ENCODE measurements at regions not wholly inside any gene's neighbourhood (a gene's known extent, or its start where the extent isn't known, plus 50 kb on each side); places are given as distances from the start of the nearest gene placed in this dataset.

DNA sequence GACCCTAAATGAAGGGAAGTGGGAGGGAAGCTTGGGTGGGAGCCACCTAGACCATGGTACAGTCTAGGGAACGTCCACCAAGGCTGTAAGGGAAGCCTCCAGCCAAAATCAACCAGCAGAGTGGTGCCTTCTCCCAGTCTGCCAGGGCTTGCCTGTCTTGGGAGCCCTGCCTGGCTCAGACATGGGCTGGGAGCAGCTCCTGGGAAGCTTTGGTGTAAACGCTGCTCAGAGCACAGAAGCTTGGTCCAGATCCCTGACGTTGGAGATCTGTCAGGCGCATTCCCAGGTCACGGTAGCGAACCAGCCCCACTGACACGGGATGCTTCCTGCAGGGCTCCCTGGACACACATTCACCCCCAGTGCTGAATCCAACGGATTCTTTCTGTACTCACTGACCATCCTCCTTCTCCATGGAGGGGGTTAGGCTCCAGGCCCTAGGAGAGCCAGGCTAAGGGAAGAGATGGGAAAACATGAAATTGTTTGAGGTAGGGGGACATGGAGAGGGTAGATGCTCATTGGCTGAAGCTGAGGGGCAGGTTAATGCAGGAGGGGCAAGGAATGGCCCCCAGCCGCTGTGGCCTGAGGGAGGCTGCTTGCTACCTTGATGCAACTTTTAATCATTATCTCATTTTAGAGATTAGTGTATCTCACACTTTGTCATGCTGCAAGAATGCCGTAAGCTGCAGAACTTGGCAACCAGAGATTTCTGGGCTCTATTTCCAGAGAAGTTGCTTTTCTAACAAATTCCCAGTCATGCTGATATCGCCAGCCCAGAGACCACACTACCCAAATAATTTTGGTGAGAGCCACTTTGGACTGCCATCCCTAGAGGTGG is 195.8 kb downstream of the UQCRFS1 start:
- intact Hi-C loops (cut with DNase I) = no loop called here
- no peaks in the 10 kb centered on the region for H3K27me3 ChIP-seq

DNA sequence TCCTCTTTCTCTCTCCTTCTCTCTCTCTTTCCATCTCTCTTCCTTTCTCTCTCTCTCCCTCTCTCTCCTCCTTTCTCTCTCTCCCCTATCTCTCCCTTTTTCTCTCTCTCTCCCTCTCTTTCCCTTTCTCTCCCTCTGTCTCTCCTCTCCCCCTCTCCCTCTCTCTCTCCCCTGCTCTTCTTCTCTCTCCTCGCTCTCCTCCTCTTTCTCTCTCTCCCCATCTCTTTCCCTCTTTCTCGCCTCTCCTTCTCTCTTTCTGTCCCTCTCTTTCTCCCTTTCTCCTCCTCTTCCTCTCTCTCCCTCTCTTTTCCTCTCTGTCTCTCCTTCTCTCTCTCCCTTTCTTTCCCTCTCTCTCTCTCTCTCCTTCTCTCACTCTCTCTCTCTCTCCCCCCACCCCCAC is 196.6 kb downstream of the UQCRFS1 start:
- no peak overlapping the region for H3K27ac ChIP-seq
- intact Hi-C loops (cut with DNase I) = no loop called here
- H3K9me3 ChIP-seq = no peaks in the 10 kb centered on the region
- no peak overlapping the region for H3K9ac ChIP-seq (ENCODE audit: low read depth in 2 of 2, low read length in 2 of 2)
- no peak for DNase-seq
- TF ChIP-seq, protein P1, sequence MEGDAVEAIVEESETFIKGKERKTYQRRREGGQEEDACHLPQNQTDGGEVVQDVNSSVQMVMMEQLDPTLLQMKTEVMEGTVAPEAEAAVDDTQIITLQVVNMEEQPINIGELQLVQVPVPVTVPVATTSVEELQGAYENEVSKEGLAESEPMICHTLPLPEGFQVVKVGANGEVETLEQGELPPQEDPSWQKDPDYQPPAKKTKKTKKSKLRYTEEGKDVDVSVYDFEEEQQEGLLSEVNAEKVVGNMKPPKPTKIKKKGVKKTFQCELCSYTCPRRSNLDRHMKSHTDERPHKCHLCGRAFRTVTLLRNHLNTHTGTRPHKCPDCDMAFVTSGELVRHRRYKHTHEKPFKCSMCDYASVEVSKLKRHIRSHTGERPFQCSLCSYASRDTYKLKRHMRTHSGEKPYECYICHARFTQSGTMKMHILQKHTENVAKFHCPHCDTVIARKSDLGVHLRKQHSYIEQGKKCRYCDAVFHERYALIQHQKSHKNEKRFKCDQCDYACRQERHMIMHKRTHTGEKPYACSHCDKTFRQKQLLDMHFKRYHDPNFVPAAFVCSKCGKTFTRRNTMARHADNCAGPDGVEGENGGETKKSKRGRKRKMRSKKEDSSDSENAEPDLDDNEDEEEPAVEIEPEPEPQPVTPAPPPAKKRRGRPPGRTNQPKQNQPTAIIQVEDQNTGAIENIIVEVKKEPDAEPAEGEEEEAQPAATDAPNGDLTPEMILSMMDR (IDR thresholded peaks at IDR 0.05) = no peak
- H3K4me3 ChIP-seq = no peak overlapping the region
- no peaks in the 10 kb centered on the region for H3K36me3 ChIP-seq
- no peaks in the 10 kb centered on the region for H3K27me3 ChIP-seq
- no peaks in the 10 kb centered on the region for H3K4me1 ChIP-seq

More for the DNA sequence above, 195.8 kb downstream of the UQCRFS1 start:
- Histone ChIP-seq H3K27ac (no peak overlapping the region), H3K4me3 (no peak overlapping the region), H3K4me1 (no peaks in the 10 kb centered on the region), H3K9ac (ENCODE audit: low read depth in 2 of 2, low read length in 2 of 2) (no peak overlapping the region), H3K9me3 (no peaks in the 10 kb centered on the region), H3K36me3 (no peaks in the 10 kb centered on the region)
- TF ChIP-seq, protein P1 (IDR thresholded peaks at IDR 0.05) = no peak
- no peak for DNase-seq

DNA sequence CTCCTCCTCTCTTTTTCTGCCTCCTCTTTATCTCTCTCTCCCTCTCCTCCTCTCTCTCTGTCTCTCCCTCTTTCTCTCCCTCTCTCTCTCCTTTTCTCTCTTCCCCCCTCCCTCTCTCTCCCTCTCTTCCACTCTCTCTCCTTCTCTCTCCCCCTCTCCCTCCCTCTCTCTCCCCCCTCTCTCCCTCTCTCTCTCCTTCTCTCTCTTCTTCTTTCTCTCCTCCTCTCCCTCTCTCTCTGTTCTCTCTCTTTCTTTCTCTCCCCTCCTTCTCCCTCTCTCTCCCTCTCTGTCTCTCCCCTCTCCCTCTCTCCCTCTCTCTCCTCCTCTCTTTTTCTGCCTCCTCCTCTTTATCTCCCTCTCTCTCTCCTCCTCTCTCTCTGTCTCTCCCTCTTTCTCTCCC is 197.4 kb downstream of the UQCRFS1 start:
- no peaks in the 10 kb centered on the region for H3K9me3 ChIP-seq
- TF ChIP-seq, protein P1 (IDR thresholded peaks at IDR 0.05) = no peak
- H3K36me3 ChIP-seq = no peaks in the 10 kb centered on the region
- DNase-seq = no peak
- H3K4me1 ChIP-seq = no peaks in the 10 kb centered on the region
- H3K9ac ChIP-seq (ENCODE audit: low read depth in 2 of 2, low read length in 2 of 2) = no peak overlapping the region
- intact Hi-C loops (cut with DNase I) = no loop called here
- H3K4me3 ChIP-seq = no peak overlapping the region
- no peak overlapping the region for H3K27ac ChIP-seq
- no peaks in the 10 kb centered on the region for H3K27me3 ChIP-seq

DNA sequence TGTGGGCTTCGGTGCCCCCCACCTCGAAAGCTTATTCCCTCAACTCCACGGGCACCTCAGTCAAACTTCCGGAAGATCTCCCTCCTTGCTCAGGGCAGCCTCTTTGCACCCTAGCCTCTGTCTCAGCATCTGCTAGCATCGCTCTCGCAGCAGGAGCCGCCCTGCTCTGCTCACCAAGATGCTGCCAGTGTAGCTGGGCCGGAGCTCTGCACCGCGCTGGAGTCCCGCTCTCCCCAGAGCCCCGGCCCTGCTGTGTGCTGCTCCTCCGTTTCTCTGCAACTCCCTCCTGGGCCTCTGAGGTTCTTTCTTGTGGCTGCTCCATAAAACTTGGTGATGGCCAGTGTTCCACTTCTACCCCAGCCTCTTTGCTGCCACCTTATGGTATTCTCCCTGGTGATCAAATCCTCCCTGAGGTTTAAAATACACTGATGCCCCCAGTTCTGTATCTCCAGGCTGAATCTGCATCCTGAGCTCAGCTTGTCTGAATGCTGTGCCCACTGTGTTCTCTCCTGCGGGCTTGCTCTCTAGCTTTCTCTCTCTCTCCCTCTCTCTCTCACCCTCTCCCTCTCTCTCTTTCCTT is 198.0 kb downstream of the UQCRFS1 start:
- DNase-seq = no peak
- no peaks in the 10 kb centered on the region for H3K4me1 ChIP-seq
- no peak overlapping the region for H3K4me3 ChIP-seq
- no peaks in the 10 kb centered on the region for H3K27me3 ChIP-seq
- H3K27ac ChIP-seq = no peak overlapping the region
- TF ChIP-seq, protein P1 (IDR thresholded peaks at IDR 0.05) = no peak
- intact Hi-C loops (cut with DNase I) = no loop called here
- no peaks in the 10 kb centered on the region for H3K36me3 ChIP-seq
- no peak overlapping the region for H3K9ac ChIP-seq (ENCODE audit: low read depth in 2 of 2, low read length in 2 of 2)
- H3K9me3 ChIP-seq = no peaks in the 10 kb centered on the region

DNA sequence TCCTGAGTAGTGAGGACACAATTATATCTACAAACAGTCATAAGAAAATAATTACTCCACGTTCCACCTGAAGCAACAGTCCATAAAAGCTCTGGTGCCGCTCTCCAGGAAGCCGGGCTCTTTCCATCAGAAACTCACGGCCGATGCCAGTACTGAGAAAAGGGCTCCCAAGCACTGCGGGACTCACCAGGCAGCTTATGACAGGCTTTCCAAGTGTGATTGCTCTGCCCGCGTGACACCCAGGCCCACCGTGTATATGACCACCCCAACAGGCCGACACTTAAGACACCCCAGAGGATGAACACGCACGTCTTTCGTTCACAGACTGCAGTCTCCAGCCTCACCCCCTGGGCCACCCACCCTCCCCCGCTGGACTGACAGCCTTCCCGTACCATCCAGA is 199.0 kb downstream of the UQCRFS1 start:
- no peak for DNase-seq
- Histone ChIP-seq H3K36me3 (no peaks in the 10 kb centered on the region), H3K4me1 (no peaks in the 10 kb centered on the region), H3K9me3 (no peaks in the 10 kb centered on the region), H3K9ac (ENCODE audit: low read depth in 2 of 2, low read length in 2 of 2) (no peak overlapping the region), H3K27ac (no peak overlapping the region), H3K27me3 (no peaks in the 10 kb centered on the region), H3K4me3 (no peak overlapping the region)
- TF ChIP-seq, protein P1 (IDR thresholded peaks at IDR 0.05) = no peak
- intact Hi-C loops (cut with DNase I) = no loop called here
